ENCODE measurements at regions not wholly inside any gene's neighbourhood (a gene's known extent, or its start where the extent isn't known, plus 50 kb on each side); places are given as distances from the start of the nearest gene placed in this dataset.

DNA sequence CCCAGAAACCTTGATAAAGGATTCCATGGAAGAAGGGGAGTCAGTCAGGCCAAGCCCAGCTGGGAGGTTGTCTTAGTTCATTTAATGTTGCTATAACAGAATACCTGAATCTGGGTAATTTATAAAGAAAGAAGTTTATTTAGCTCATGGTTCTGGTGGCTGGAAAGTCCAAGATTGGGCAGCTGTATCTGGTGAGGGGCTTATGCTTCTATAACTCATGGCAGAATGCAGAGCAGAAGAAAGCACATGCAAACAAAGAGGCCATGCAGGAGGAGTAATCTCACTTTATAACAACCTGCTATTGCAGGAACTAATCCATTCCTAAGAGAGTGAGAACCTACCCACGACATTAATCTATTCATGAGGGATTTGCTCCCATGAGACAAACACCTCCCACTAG is 54.2 kb upstream of the ANKRD1 start:
- in situ Hi-C loops (cut with HindIII; ENCODE audit: low pct_unique_long_range_greater_than_20kb, low sequenced_read_pairs) = no loop called here
- TF ChIP-seq JUND (IDR thresholded peaks at IDR 0.05; ENCODE audit: low read depth) = no peak
- no peak for DNase-seq (ENCODE audit: low read depth in 1 of 2, low spot score in 1 of 2)

DNA sequence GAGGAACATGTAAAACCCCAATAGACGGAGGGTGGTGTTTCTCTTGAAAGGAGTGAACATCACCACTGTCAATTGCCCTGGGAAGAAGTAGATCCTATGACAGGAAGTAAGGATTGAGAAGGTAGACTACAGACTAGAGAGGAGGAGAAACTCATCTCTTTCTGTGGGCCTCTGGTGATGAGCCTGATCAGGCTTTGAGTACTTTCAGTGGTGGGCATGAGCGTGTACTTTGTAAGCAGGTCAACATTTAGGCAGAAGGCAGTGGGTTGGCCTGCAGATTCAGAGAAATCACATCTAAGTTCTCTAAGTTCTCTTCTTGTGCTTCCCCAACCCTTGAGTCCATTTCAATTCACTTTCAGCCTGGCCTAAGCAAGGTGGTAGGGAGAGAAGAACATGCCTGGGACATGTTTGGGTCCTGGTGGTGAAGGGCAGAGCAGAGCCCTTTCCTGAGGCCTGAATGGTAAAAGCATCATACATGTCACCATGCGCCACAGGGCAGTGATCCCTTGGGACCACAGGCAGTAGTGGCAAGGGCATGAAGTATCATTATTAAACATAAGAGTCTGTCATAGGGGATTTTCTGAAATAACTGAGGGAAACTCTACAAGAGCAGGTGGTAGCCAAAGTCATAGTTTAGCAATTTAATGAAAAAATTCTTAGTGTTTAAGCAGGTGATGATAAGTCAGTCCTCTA is 56.4 kb upstream of the ANKRD1 start:
- TF ChIP-seq JUND (IDR thresholded peaks at IDR 0.05; ENCODE audit: low read depth) = no peak
- DNase-seq (ENCODE audit: low read depth in 1 of 2, low spot score in 1 of 2) = no peak
- in situ Hi-C loops (cut with HindIII; ENCODE audit: low pct_unique_long_range_greater_than_20kb, low sequenced_read_pairs) = no loop called here

- in situ Hi-C loops (cut with HindIII; ENCODE audit: low pct_unique_long_range_greater_than_20kb, low sequenced_read_pairs) = no loop called here
- TF ChIP-seq JUND (IDR thresholded peaks at IDR 0.05; ENCODE audit: low read depth) = no peak
- no peak for DNase-seq (ENCODE audit: low read depth in 1 of 2, low spot score in 1 of 2)
Observed at GRCh38 chr10:90977855-90978486, 57.1 kb upstream of the ANKRD1 start.

- TF ChIP-seq JUND (IDR thresholded peaks at IDR 0.05; ENCODE audit: low read depth) = no peak
- in situ Hi-C loops (cut with HindIII; ENCODE audit: low pct_unique_long_range_greater_than_20kb, low sequenced_read_pairs) = no loop called here
- no peak for DNase-seq (ENCODE audit: low read depth in 1 of 2, low spot score in 1 of 2)
Observed at GRCh38 chr10:90982406-90983008, 61.6 kb upstream of the ANKRD1 start.

DNA sequence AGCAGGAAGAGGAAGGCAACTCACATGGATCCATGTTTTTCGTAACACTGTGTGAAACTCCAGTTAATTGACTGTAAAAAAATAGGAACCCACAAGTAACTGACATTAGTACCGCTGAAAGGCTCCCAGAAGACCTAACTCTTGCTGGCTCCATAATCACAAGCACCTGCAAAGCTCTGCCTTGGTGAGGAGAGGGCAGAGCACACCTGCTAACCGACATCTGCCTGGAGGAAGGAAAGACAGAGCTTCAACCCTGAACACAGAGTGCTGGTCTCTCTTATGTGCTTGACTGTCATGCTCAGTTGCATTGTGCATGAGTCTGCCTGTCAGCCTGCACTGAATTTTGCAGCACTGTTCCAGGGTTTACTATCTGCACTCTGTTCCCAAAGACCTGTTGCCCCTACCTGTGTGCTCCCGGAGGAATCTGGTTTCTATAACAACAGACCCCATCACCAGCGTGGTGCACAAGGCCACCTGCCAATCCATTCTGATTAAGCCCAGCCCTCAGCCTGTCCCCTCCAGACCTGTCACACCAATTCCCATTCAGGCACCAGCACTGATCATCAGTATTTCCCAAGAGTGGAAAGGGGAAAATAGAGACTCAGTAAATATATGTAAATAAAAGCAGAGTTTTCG is 63.1 kb upstream of the ANKRD1 start:
- no peak for TF ChIP-seq JUND (IDR thresholded peaks at IDR 0.05; ENCODE audit: low read depth)
- DNase-seq (ENCODE audit: low read depth in 1 of 2, low spot score in 1 of 2) = no peak
- in situ Hi-C loops (cut with HindIII; ENCODE audit: low pct_unique_long_range_greater_than_20kb, low sequenced_read_pairs) = no loop called here

- in situ Hi-C loops (cut with HindIII; ENCODE audit: low pct_unique_long_range_greater_than_20kb, low sequenced_read_pairs) = no loop called here
- DNase-seq (ENCODE audit: low read depth in 1 of 2, low spot score in 1 of 2) = no peak
Observed at GRCh38 chr10:90984898-90985297, 64.0 kb upstream of the ANKRD1 start.

GRCh38 chr10:90985321-90985933 is 64.5 kb upstream of the ANKRD1 start:
- no peak for TF ChIP-seq JUND (IDR thresholded peaks at IDR 0.05; ENCODE audit: low read depth)
- in situ Hi-C loops (cut with HindIII; ENCODE audit: low pct_unique_long_range_greater_than_20kb, low sequenced_read_pairs) = no loop called here
- DNase-seq (ENCODE audit: low read depth in 1 of 2, low spot score in 1 of 2) = no peak

More at GRCh38 chr10:90984898-90985297, 64.0 kb upstream of the ANKRD1 start:
- TF ChIP-seq JUND (IDR thresholded peaks at IDR 0.05; ENCODE audit: low read depth) = no peak

DNA sequence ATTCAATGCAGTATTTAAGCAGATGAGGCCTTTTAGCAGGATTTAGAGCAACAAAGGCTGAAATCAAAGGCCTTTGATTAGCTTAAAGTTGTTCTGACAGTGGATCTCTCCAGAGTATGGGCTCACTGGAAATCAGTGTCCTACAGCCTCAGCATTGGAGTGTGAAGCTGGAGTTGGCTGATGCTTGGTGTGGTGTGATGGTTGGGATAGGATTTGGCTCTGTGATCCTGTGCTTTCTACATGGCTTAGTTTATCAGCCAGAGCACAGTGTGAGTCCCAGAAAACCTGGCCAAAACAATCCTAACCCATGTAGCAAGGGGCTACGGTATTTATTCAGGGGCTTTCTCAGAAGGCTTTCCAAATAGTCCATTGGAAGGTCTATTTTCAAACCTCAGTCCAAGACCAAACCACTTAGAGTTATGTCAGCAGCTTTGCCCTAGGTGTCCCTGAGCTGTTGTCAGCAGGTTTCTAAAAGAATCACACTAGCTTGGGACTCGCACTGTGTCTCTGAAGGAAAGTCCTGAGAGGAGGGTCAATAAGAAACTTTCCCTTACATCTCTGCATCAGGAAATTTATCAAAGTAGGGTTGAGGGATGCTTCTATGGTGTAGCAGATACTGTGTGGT is 65.4 kb upstream of the ANKRD1 start:
- no peak for TF ChIP-seq JUND (IDR thresholded peaks at IDR 0.05; ENCODE audit: low read depth)
- DNase-seq (ENCODE audit: low read depth in 1 of 2, low spot score in 1 of 2) = no peak
- in situ Hi-C loops (cut with HindIII; ENCODE audit: low pct_unique_long_range_greater_than_20kb, low sequenced_read_pairs) = no loop called here

- in situ Hi-C loops (cut with HindIII; ENCODE audit: low pct_unique_long_range_greater_than_20kb, low sequenced_read_pairs) = no loop called here
- TF ChIP-seq JUND (IDR thresholded peaks at IDR 0.05; ENCODE audit: low read depth) = no peak
- DNase-seq (ENCODE audit: low read depth in 1 of 2, low spot score in 1 of 2) = no peak
Observed at GRCh38 chr10:90986870-90987269, 66.0 kb upstream of the ANKRD1 start.

DNA sequence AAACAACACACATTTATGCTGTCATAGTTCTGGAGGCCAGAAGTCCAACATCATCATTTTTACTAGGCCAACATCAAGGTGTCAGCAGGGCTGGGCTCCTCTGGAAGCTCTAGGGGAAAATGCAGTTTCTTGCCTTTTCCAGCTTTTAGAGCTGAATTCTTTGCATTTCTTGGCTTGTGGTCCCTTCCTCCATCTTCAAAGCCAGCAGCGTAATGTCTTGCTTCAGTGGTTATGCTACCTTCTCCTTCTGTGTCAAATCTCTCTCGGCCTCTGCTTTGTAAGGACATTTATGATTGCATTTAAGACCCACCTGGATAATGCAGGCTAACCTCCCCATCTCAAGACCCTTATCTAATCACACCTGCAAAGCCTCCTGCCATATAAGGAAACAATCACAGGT is 66.5 kb upstream of the ANKRD1 start:
- in situ Hi-C loops (cut with HindIII; ENCODE audit: low pct_unique_long_range_greater_than_20kb, low sequenced_read_pairs) = no loop called here
- no peak for DNase-seq (ENCODE audit: low read depth in 1 of 2, low spot score in 1 of 2)
- TF ChIP-seq JUND (IDR thresholded peaks at IDR 0.05; ENCODE audit: low read depth) = no peak

DNA sequence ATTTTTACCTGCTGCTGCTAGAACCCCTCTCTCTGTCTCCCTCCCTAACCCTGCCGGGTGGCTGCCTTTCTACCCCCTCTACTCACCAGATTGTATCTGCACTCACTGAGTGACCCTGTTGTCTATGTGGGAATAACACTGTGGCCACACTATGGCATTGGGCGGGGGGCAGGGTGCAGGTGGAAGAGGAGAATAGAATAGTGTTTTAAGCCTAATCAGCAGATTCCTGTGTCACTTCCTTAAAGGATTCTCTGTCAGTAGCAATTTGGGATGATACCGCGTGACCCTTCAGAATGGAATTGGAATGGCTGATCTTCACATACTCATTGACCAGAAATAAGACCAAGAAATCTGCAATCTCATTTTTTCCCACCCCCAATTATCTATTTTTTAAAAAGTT is 67.1 kb upstream of the ANKRD1 start:
- no peak for TF ChIP-seq JUND (IDR thresholded peaks at IDR 0.05; ENCODE audit: low read depth)
- in situ Hi-C loops (cut with HindIII; ENCODE audit: low pct_unique_long_range_greater_than_20kb, low sequenced_read_pairs) = no loop called here
- no peak for DNase-seq (ENCODE audit: low read depth in 1 of 2, low spot score in 1 of 2)

DNA sequence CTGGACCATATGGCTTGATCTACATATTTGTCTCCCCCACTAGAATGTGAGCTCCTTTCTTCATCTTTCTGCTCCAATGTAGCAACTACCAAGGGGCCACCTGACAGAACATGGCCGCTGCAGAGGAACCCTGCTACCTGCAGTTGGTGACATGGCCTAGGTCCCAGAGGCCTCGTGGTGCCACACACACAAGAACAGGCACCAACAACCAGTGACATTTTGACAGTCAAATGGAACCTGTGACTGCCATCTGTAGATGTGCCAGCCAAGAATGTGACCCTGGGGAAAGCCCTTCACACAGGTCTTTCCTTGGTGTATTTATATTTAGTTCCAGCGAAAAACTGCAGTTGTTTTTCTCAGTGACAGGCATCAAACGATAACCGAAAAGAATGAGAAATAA is 67.9 kb upstream of the ANKRD1 start:
- in situ Hi-C loops (cut with HindIII; ENCODE audit: low pct_unique_long_range_greater_than_20kb, low sequenced_read_pairs) = no loop called here
- no peak for DNase-seq (ENCODE audit: low read depth in 1 of 2, low spot score in 1 of 2)
- TF ChIP-seq JUND (IDR thresholded peaks at IDR 0.05; ENCODE audit: low read depth) = no peak

Measured in T47D (cell line).